OCI-LY1 (cell line): ENCODE measurements at regions not wholly inside any gene's neighbourhood (a gene's known extent, or its start where the extent isn't known, plus 50 kb on each side); places are given as distances from the start of the nearest gene placed in this dataset.

Experiments used
- H2AFZ ChIP-seq: fragments of 200-600 bp; sonication (generic), shearing (Covaris generic); 2 replicates; pipeline ENCODE4 v1.6.0; 2014; ENCODE audit warnings: antibody characterized with exemption, mild to moderate bottlenecking, low read length
- H3F3A ChIP-seq: fragments of 200-600 bp; sonication (generic), shearing (Covaris generic); 2 replicates; pipeline ENCODE4 v1.6.0; 2014; ENCODE audit warnings: mild to moderate bottlenecking, antibody characterized with exemption, low read length, moderate library complexity; ENCODE audit not compliant: insufficient read depth
- H3K27ac ChIP-seq: fragments of 200-600 bp; sonication (generic); 2 replicates; pipeline ENCODE4 v1.5.1; 2014; ENCODE audit warnings: low read length, mixed run types, mild to moderate bottlenecking, low read depth; ENCODE audit not compliant: poor library complexity, severe bottlenecking
- H3K27me3 ChIP-seq: fragments of 200-600 bp; sonication (generic); 2 replicates; pipeline ENCODE4 v1.6.0; 2014; ENCODE audit warnings: antibody characterized with exemption, mild to moderate bottlenecking, low read length, moderate library complexity; ENCODE audit not compliant: insufficient read depth
- H3K36me3 ChIP-seq: fragments of 200-600 bp; sonication (generic); 2 replicates; pipeline ENCODE4 v1.6.1; 2014; ENCODE audit warnings: mild to moderate bottlenecking, antibody characterized with exemption, low read length, moderate library complexity, mixed read lengths; ENCODE audit not compliant: insufficient read depth
- H3K4me1 ChIP-seq: fragments of 200-600 bp; sonication (generic); 2 replicates; pipeline ENCODE4 v1.5.1; 2014; ENCODE audit warnings: mild to moderate bottlenecking, low read length, moderate library complexity; ENCODE audit not compliant: insufficient read depth, severe bottlenecking
- H3K4me2 ChIP-seq: fragments of 200-600 bp; sonication (generic), shearing (Covaris generic); 2 replicates; pipeline ENCODE4 v1.6.1; 2014; ENCODE audit warnings: low read length
- H3K4me3 ChIP-seq: fragments of 200-600 bp; sonication (generic); 2 replicates; pipeline ENCODE4 v1.5.1; 2014; ENCODE audit warnings: low read length, low read depth, mild to moderate bottlenecking, mixed read lengths; ENCODE audit not compliant: poor library complexity, severe bottlenecking
- H3K79me2 ChIP-seq: fragments of 200-600 bp; shearing (Covaris generic); 2 replicates; pipeline ENCODE4 v1.6.1; 2016; ENCODE audit warnings: mixed run types, low read length, mixed read lengths; ENCODE audit not compliant: insufficient read depth
- H3K9ac ChIP-seq: fragments of 200-600 bp; sonication (generic), shearing (Covaris generic); 2 replicates; pipeline ENCODE4 v1.6.1; 2014; ENCODE audit warnings: mild to moderate bottlenecking, low read length, mixed read lengths
- H3K9me2 ChIP-seq: fragments of 200-600 bp; sonication (generic), shearing (Covaris generic); 2 replicates; pipeline ENCODE4 v1.6.1; 2014; ENCODE audit warnings: low read depth, mild to moderate bottlenecking, low read length, mixed read lengths
- H3K9me3 ChIP-seq: fragments of 200-600 bp; shearing (Covaris generic); 2 replicates; pipeline ENCODE4 v1.6.1; 2014; ENCODE audit warnings: low read length, mixed read lengths
- H4K20me1 ChIP-seq: fragments of 200-600 bp; sonication (generic), shearing (Covaris generic); 2 replicates; pipeline ENCODE4 v1.6.0; 2016; ENCODE audit warnings: mild to moderate bottlenecking, low read length; ENCODE audit not compliant: insufficient read depth
- EZH2 ChIP-seq: fragments of 200-600 bp; sonication (generic), shearing (Covaris generic); IDR thresholded peaks from 2 replicates; pipeline ENCODE4 v1.8.0; 2017; ENCODE audit warnings: borderline replicate concordance, mixed run types, mild to moderate bottlenecking, antibody characterized with exemption, low read length, moderate library complexity, mixed read lengths
- TF ChIP-seq, protein P1 (sequence below): fragments of 200-600 bp; sonication (generic), shearing (Covaris generic); IDR thresholded peaks from 2 replicates; pipeline ENCODE4 v1.5.1; 2017; ENCODE audit warnings: mild to moderate bottlenecking, antibody characterized with exemption, low read length, moderate library complexity, mixed read lengths

DNA sequence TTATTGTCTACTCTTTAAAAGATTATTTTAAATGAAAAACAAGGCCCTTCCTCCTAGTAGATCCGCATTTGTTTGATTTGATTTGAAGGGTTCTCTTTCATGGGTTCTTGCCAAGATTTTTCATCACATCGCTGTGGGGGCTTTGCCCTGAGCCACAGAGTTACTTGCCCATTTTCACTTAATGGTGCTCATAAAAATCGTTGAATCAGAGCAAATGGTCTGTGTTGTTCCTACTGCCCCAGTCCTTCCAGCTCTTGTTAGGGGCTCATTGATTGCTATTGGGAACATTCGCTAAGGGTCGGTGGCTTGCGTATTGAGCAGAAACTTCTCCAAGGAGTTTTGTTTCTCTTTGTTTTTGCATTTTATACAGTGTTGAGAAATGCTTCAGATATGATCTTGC, 1023.4 kb upstream of the CDH8 start:
- Histone ChIP-seq H3K9ac (no peak overlapping the region), H2AFZ (no peak overlapping the region)

DNA sequence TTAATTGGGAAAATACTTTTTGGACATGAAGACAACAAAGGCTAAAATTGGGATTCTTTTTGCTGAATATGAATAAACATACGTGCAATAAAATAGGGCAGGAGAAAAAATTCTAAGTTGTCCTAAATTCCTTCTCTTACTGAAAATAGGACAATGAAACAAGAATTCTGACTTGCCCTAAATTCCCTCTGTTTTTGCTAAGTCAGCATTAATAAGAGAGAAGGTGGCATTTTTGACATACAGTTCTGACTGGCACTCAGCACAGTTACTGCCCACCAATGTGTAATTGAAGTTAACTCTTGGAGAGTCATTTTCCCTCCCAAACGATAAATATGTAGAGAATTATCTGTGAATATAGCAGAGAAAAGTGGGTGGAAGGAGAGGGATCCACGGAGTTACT, 1021.1 kb upstream of the CDH8 start:
- no peaks in the 10 kb centered on the region for H3K79me2 ChIP-seq
- no peaks in the 10 kb centered on the region for H3K9me2 ChIP-seq
- H3K36me3 ChIP-seq, result no peaks in the 10 kb centered on the region
- no peak overlapping the region for H3K4me2 ChIP-seq
- H3K4me3 ChIP-seq, result no peak overlapping the region
- no peak overlapping the region for H3K27ac ChIP-seq
- H3K27me3 ChIP-seq, result no peaks in the 10 kb centered on the region
- no peak overlapping the region for H3K9ac ChIP-seq
- H3K9me3 ChIP-seq, result no peaks in the 10 kb centered on the region
- no peaks in the 10 kb centered on the region for H4K20me1 ChIP-seq
- no peaks in the 10 kb centered on the region for H3K4me1 ChIP-seq
- TF ChIP-seq, protein P1, sequence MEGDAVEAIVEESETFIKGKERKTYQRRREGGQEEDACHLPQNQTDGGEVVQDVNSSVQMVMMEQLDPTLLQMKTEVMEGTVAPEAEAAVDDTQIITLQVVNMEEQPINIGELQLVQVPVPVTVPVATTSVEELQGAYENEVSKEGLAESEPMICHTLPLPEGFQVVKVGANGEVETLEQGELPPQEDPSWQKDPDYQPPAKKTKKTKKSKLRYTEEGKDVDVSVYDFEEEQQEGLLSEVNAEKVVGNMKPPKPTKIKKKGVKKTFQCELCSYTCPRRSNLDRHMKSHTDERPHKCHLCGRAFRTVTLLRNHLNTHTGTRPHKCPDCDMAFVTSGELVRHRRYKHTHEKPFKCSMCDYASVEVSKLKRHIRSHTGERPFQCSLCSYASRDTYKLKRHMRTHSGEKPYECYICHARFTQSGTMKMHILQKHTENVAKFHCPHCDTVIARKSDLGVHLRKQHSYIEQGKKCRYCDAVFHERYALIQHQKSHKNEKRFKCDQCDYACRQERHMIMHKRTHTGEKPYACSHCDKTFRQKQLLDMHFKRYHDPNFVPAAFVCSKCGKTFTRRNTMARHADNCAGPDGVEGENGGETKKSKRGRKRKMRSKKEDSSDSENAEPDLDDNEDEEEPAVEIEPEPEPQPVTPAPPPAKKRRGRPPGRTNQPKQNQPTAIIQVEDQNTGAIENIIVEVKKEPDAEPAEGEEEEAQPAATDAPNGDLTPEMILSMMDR, result no peak
- no peak for TF ChIP-seq EZH2
- no peaks in the 10 kb centered on the region for H3F3A ChIP-seq
- H2AFZ ChIP-seq, result no peak overlapping the region

More for the DNA sequence above, 1023.4 kb upstream of the CDH8 start:
- no peaks in the 10 kb centered on the region for H3K9me3 ChIP-seq
- TF ChIP-seq, protein P1, result no peak
- no peak for TF ChIP-seq EZH2
- H3K27me3 ChIP-seq, result no peaks in the 10 kb centered on the region
- no peaks in the 10 kb centered on the region for H4K20me1 ChIP-seq
- H3K79me2 ChIP-seq, result no peaks in the 10 kb centered on the region
- H3K36me3 ChIP-seq, result no peaks in the 10 kb centered on the region
- H3K4me1 ChIP-seq, result no peaks in the 10 kb centered on the region
- H3K27ac ChIP-seq, result no peak overlapping the region
- H3F3A ChIP-seq, result no peaks in the 10 kb centered on the region
- H3K4me3 ChIP-seq, result no peak overlapping the region
- H3K9me2 ChIP-seq, result no peaks in the 10 kb centered on the region
- no peak overlapping the region for H3K4me2 ChIP-seq

DNA sequence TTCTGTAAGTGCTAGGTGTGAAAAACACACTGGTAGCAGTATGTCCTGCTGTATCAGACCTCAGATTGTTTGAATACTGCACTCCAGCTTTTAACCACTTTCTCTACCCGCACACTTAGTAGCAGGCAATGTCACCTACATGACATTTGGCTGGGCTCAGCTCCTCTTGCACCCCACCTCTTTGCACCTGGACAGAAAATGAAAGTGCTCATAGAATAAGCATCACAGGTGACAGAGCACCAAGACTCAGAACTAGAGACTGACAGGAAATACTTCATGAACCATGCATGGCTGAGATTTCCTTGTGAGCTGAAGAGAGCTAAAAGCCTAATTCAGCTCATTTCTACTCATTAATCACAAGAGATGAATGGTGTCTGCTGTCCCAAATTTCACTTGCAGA, 1014.2 kb upstream of the CDH8 start:
- H3K9ac ChIP-seq, result no peak overlapping the region
- TF ChIP-seq, protein P1, result no peak
- TF ChIP-seq EZH2, result no peak
- no peaks in the 10 kb centered on the region for H3K9me2 ChIP-seq
- no peaks in the 10 kb centered on the region for H3K79me2 ChIP-seq
- no peak overlapping the region for H3K4me2 ChIP-seq
- H4K20me1 ChIP-seq, result no peaks in the 10 kb centered on the region
- no peak overlapping the region for H3K27ac ChIP-seq
- no peaks in the 10 kb centered on the region for H3F3A ChIP-seq
- H3K4me1 ChIP-seq, result no peaks in the 10 kb centered on the region
- H3K27me3 ChIP-seq, result no peaks in the 10 kb centered on the region
- no peak overlapping the region for H2AFZ ChIP-seq
- H3K9me3 ChIP-seq, result no peaks in the 10 kb centered on the region
- H3K4me3 ChIP-seq, result no peak overlapping the region
- no peaks in the 10 kb centered on the region for H3K36me3 ChIP-seq
